ENCODE measurements at regions not wholly inside any gene's neighbourhood (a gene's known extent, or its start where the extent isn't known, plus 50 kb on each side); places are given as distances from the start of the nearest gene placed in this dataset.

DNA sequence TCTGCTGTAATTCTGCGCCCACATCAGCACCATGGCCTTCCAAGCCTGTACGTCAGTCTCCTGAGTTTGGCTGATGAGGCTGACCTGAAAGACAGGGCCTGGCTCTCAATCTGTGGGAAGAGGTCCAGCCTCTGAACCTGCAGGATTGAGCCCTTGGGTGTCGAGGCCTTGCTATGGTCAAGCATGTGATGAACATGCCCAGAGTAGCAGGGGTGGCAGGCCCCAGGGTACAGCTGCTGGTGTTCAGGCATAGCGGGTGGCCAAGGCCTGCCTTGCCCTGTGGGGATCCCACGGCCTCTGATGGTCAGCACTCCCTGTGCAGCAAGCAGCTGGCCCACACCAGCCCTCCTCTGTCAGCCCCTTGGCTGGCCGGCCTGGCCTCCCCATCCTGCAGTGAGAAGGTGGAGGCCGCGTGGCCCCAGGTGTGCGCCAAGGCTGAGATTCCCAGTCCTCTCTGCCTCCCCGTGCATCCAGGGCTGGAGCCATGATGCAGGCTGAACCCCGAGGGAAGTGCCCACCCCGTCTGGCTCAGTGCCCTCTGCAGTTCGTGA, 298.4 kb downstream of the NDUFA10 start:
- no peak for DNase-seq (ENCODE audit: low read depth in 1 of 2, low spot score in 1 of 2)
- TF ChIP-seq JUND (IDR thresholded peaks at IDR 0.05; ENCODE audit: low read depth) = no peak
- in situ Hi-C loops (cut with HindIII; ENCODE audit: low pct_unique_long_range_greater_than_20kb, low sequenced_read_pairs) = no loop called here

DNA sequence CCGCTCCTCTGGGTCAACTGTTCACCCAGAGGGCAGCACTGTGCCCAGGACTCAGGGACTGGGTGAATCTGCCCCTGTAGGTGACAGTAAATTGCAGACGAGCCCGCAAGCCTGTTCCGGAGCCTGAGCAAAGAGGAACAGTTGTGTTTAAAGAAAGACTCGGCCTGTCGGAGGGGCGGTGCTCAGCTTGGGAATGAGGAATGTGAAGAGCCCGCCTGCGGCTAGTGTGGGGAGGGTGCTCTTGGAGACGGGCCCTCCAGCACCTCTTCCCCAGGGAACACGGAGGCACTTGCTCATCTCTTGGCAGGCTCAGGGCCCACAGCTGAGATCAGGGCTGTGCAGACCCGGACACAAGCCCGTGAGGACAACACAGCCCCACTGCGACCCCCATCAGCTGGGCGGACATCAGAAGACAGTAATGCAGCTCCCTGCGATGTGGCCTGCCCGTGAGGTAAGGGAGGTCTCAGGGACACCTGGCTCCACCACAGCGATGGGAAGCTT, 299.0 kb downstream of the NDUFA10 start:
- in situ Hi-C loops (cut with HindIII; ENCODE audit: low pct_unique_long_range_greater_than_20kb, low sequenced_read_pairs) = no loop called here
- DNase-seq (ENCODE audit: low read depth in 1 of 2, low spot score in 1 of 2) = no peak
- TF ChIP-seq JUND (IDR thresholded peaks at IDR 0.05; ENCODE audit: low read depth) = no peak

DNA sequence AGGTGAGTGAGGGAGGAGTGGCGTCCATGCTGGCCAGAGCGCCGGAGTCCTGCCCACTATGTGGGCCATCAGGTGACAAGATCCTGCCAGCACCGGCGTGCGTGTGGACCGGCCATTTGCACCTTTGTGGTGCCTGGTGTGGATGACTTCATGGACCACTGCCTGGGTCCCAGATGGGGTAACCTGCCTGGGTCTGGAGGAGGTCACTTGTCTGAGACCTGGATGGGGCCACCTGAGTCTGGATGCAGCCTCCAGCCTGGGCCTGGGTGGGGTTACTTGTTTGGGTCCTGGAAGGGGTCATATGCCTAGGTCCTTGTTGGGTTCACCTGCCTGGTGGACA, 299.6 kb downstream of the NDUFA10 start:
- in situ Hi-C loops (cut with HindIII; ENCODE audit: low pct_unique_long_range_greater_than_20kb, low sequenced_read_pairs) = no loop called here
- DNase-seq (ENCODE audit: low read depth in 1 of 2, low spot score in 1 of 2) = no peak
- TF ChIP-seq JUND (IDR thresholded peaks at IDR 0.05; ENCODE audit: low read depth) = no peak

DNA sequence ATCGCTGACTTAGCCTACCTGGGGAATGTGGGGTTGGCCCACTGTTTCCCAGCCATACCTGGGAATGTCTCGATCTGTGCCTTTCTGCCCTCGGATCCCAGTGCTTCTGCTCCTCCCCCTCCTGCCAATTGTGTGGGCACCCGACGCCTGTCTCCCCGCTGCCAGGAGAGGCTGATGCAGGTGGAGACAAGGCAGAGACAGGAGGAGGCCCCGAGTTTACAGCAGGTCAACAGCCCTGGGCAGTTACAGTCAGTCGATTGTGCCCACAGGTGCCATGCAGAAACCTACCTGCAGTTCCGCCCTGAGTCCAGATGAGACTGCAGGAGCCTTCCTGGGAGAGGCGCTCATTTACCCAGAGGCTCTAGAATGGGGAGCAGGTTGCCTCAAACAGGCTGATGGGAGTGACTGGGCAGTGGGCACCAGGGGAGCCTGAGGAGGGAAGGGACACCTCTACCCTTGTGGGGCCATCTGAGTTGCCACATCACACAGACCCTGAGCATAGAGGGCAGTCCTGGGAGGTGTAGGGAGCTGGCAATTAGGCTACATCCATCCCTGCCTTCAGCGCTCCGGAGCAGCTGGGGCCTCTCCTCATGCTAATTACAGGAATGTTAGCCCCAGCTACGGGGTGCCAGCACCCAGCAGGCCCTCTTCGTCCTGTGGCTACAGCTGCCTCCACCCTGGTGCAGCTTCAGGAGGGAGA, 300.1 kb downstream of the NDUFA10 start:
- no peak for DNase-seq (ENCODE audit: low read depth in 1 of 2, low spot score in 1 of 2)
- in situ Hi-C loops (cut with HindIII; ENCODE audit: low pct_unique_long_range_greater_than_20kb, low sequenced_read_pairs) = no loop called here
- TF ChIP-seq JUND (IDR thresholded peaks at IDR 0.05; ENCODE audit: low read depth) = no peak

- no peak for DNase-seq (ENCODE audit: low read depth in 1 of 2, low spot score in 1 of 2)
- in situ Hi-C loops (cut with HindIII; ENCODE audit: low pct_unique_long_range_greater_than_20kb, low sequenced_read_pairs) = no loop called here
- TF ChIP-seq JUND (IDR thresholded peaks at IDR 0.05; ENCODE audit: low read depth) = no peak
These were observed 300.8 kb downstream of the NDUFA10 start for GRCh38 chr2:239724194-239724849.

DNA sequence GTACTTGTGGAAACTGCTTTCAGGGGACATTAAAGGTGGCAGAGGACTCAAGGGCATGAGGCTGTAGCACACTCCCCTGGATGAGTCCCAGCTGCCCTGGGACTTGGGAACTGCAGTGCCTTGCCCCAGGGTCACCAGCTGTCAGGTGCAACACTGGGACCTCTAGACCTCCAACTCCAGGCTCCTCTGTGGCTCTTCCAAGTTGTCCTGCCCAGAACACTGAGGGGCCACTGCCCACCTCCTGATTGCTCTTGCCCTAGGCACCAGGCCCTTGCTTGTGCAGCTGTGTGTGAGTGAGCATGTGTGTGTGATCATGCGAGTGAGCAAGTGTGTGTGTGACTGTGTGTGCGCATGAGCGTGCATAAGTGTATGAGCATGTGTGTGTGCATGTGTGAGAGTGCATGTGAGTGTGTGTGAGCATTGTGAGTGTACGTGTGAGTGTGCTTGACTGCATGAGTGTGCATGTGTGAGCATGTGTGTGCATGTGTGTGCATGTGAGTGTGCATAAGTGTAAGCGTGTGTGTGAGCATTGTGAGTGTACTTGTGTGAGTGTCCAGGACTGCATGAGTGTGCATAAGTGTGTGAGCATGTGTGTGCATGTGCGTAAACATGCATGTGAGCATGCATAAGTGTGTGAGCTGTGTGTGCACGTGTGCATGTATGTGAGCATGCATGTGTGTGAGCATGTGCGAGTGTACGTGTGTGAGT, 301.5 kb downstream of the NDUFA10 start:
- no peak for DNase-seq (ENCODE audit: low read depth in 1 of 2, low spot score in 1 of 2)
- no peak for TF ChIP-seq JUND (IDR thresholded peaks at IDR 0.05; ENCODE audit: low read depth)
- in situ Hi-C loops (cut with HindIII; ENCODE audit: low pct_unique_long_range_greater_than_20kb, low sequenced_read_pairs) = no loop called here

DNA sequence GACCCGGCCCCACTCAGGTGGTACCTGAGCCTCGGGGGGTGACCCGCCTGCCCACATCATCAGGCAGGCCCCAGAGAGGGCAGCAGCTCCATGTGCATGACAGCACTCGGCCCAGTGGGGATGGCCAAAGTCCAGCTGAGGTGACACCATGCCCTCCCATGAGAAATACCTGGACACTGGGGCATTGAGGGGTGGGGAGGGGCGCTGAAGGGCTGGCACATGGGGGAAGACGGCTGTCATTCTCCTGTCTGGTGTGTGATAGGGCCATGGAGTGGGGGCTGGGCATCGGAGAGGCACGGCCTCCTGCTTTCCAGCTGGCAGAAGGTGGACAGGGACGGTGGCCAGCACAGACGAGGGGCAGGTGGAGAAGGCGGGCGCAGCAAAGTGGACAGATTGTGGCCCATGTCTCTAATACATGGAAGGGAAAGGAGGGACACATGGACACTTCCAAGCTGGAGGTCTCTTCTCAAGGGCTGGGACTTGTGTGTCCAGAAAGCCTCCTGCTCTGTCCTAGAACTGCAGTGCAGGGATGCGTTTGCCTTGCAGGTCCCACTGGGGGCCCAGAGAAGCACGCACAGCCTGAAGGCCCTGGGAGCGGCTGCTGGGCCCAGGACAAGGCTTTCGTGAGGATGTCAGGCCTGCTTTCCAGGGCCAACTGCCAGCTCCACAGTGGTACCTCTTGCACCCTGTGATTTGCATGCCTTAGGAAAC, 302.2 kb downstream of the NDUFA10 start:
- DNase-seq (ENCODE audit: low read depth in 1 of 2, low spot score in 1 of 2) = no peak
- no peak for TF ChIP-seq JUND (IDR thresholded peaks at IDR 0.05; ENCODE audit: low read depth)
- in situ Hi-C loops (cut with HindIII; ENCODE audit: low pct_unique_long_range_greater_than_20kb, low sequenced_read_pairs) = no loop called here

DNA sequence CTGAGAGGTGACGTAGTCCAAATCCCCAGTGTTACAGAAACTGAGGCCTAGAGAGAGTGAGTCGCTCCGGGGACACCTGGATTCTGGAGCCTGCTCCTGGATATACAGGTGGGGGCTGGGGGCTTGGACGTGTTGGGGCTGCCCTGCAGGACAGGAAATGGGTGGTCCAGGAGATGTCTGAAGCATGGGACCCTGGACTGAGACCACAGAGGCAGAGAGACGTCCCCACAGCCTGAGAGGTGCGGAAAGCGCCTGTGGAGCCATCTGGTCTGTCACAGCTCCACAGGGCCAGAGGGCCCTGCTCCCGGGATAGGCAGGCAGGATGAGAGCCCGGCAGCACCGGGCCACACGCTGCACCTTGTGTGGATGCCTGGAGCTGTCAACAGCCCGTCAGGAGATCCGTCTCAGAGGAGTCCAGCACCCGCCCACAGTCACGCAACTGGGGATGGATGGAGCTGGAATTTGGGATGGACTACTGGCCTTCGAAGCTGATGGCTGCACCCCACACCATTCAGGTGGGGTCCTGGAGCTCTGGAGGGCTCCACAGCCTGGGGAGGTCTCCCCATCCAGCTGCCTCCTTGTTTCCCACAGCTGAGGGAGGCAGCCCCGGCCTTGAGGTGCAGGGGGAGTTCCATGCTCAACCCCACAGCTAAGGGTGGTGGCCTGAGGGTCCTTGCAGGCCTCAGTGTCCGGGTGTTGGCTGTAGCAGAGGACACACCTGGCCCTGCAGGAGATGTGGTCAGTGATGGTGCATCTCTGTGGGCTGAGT, 303.0 kb downstream of the NDUFA10 start:
- no peak for TF ChIP-seq JUND (IDR thresholded peaks at IDR 0.05; ENCODE audit: low read depth)
- in situ Hi-C loops (cut with HindIII; ENCODE audit: low pct_unique_long_range_greater_than_20kb, low sequenced_read_pairs) = no loop called here
- DNase-seq (ENCODE audit: low read depth in 1 of 2, low spot score in 1 of 2) = no peak

GRCh38 chr2:239721531-239721930, 303.6 kb downstream of the NDUFA10 start:
- no peak for DNase-seq (ENCODE audit: low read depth in 1 of 2, low spot score in 1 of 2)
- TF ChIP-seq JUND (IDR thresholded peaks at IDR 0.05; ENCODE audit: low read depth) = no peak
- in situ Hi-C loops (cut with HindIII; ENCODE audit: low pct_unique_long_range_greater_than_20kb, low sequenced_read_pairs) = no loop called here

- in situ Hi-C loops (cut with HindIII; ENCODE audit: low pct_unique_long_range_greater_than_20kb, low sequenced_read_pairs) = no loop called here
- no peak for TF ChIP-seq JUND (IDR thresholded peaks at IDR 0.05; ENCODE audit: low read depth)
- DNase-seq (ENCODE audit: low read depth in 1 of 2, low spot score in 1 of 2) = no peak
These were observed 304.5 kb downstream of the NDUFA10 start for GRCh38 chr2:239720361-239721360.
